Uterus (tissue), 2 donors: ENCODE measurements at regions not wholly inside any gene's neighbourhood (a gene's known extent, or its start where the extent isn't known, plus 50 kb on each side); places are given as distances from the start of the nearest gene placed in this dataset.

Experiments used
- POLR2A ChIP-seq, 2 donors: fragments of 450-650 bp; IDR thresholded peaks; one replicate each; pipeline ENCODE4 v1.6.1; 2016; ENCODE audit warnings: antibody characterized with exemption in 2 of 2, mild to moderate bottlenecking in 1 of 2, moderate library complexity in 1 of 2
- TF ChIP-seq, protein P1 (sequence below), 4 experiments: fragments of 200-600 bp in 2 of 4; fragments of 450-650 bp in 2 of 4; sonication (generic) in 2 of 4; IDR thresholded peaks; one replicate each; pipeline ENCODE4 v1.5.1; 2016 to 2019; ENCODE audit warnings: antibody characterized with exemption in 4 of 4, mild to moderate bottlenecking in 2 of 4, moderate library complexity in 1 of 4

DNA sequence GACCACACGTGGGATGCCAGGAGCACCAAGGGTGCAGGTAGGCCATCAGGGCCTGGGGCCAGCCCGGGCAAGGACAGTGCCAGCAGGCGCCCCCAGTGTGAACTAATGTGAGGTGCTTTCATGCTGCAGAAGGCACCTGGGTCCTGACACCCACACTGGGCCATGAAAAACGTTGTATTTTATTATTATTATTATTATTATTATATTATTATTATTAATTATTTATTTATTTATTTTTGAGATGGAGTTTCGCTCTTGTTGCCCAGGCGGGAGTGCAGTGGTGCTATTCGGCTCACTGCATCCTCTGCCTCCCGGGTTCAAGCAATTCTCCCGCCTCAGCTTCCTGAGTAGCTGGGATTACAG, 1267.3 kb downstream of the BRD1 start:
- TF ChIP-seq POLR2A (IDR thresholded peaks at IDR 0.05): no peak
- TF ChIP-seq, protein P1, sequence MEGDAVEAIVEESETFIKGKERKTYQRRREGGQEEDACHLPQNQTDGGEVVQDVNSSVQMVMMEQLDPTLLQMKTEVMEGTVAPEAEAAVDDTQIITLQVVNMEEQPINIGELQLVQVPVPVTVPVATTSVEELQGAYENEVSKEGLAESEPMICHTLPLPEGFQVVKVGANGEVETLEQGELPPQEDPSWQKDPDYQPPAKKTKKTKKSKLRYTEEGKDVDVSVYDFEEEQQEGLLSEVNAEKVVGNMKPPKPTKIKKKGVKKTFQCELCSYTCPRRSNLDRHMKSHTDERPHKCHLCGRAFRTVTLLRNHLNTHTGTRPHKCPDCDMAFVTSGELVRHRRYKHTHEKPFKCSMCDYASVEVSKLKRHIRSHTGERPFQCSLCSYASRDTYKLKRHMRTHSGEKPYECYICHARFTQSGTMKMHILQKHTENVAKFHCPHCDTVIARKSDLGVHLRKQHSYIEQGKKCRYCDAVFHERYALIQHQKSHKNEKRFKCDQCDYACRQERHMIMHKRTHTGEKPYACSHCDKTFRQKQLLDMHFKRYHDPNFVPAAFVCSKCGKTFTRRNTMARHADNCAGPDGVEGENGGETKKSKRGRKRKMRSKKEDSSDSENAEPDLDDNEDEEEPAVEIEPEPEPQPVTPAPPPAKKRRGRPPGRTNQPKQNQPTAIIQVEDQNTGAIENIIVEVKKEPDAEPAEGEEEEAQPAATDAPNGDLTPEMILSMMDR (IDR thresholded peaks at IDR 0.05): no peak
